H9 (cell line): ENCODE measurements at regions not wholly inside any gene's neighbourhood (a gene's known extent, or its start where the extent isn't known, plus 50 kb on each side); places are given as distances from the start of the nearest gene placed in this dataset.

Source experiments
- DNase-seq: peaks from one replicate; pipeline ENCODE4 v3.0.0-alpha.2; 2017
- H2AFZ ChIP-seq: one replicate; pipeline ENCODE4 v1.6.1; 2013; ENCODE audit warnings: mild to moderate bottlenecking, low read length, control low read depth, moderate library complexity
- H2AK5ac ChIP-seq: 2 replicates; pipeline ENCODE4 v1.6.1; 2013; ENCODE audit warnings: low read length, control low read depth, mixed read lengths; ENCODE audit not compliant: insufficient read length
- H2BK120ac ChIP-seq: one replicate; pipeline ENCODE4 v1.6.1; 2013; ENCODE audit warnings: low read depth, mild to moderate bottlenecking, low read length, control low read depth, inconsistent platforms; ENCODE audit not compliant: poor library complexity, severe bottlenecking
- H2BK12ac ChIP-seq: 2 replicates; pipeline ENCODE4 v1.6.1; 2013; ENCODE audit warnings: low read length, control low read depth, mixed read lengths, low read depth; ENCODE audit not compliant: insufficient read length
- H2BK15ac ChIP-seq: 2 replicates; pipeline ENCODE4 v1.6.1; 2013; ENCODE audit warnings: low read depth, low read length, control low read depth
- H2BK20ac ChIP-seq: one replicate; pipeline ENCODE4 v1.6.1; 2013; ENCODE audit warnings: low read depth, mild to moderate bottlenecking, low read length, control low read depth, inconsistent platforms; ENCODE audit not compliant: poor library complexity, severe bottlenecking
- H2BK5ac ChIP-seq: 2 replicates; pipeline ENCODE4 v1.6.1; 2013; ENCODE audit warnings: low read length, control low read depth, mixed read lengths; ENCODE audit not compliant: insufficient read length
- H3K14ac ChIP-seq: 2 replicates; pipeline ENCODE4 v1.6.1; 2013; ENCODE audit warnings: low read length, control low read depth; ENCODE audit not compliant: insufficient read depth
- H3K18ac ChIP-seq: 2 replicates; pipeline ENCODE4 v1.6.1; 2013; ENCODE audit warnings: low read depth, mild to moderate bottlenecking, mixed read lengths, low read length, control low read depth; ENCODE audit not compliant: insufficient read length
- H3K23ac ChIP-seq: 2 replicates; pipeline ENCODE4 v1.6.1; 2013; ENCODE audit warnings: low read length, control low read depth, mixed read lengths, low read depth; ENCODE audit not compliant: insufficient read length
- H3K23me2 ChIP-seq: 2 replicates; pipeline ENCODE4 v1.6.1; 2013; ENCODE audit warnings: low read depth, mild to moderate bottlenecking, mixed read lengths, low read length, control low read depth; ENCODE audit not compliant: insufficient read length, poor library complexity, severe bottlenecking
- H3K27ac ChIP-seq: 2 replicates; pipeline ENCODE4 v1.5.1; 2013; ENCODE audit warnings: low read length, control low read depth, mixed read lengths, low read depth; ENCODE audit not compliant: insufficient read length
- H3K27me3 ChIP-seq: 2 replicates; pipeline ENCODE4 v1.6.1; 2013; ENCODE audit warnings: low read length, control low read depth, inconsistent platforms; ENCODE audit not compliant: insufficient read depth
- H3K4ac ChIP-seq: 2 replicates; pipeline ENCODE4 v1.6.1; 2013; ENCODE audit warnings: low read depth, mild to moderate bottlenecking, control low read depth, inconsistent platforms, low read length, moderate library complexity
- H3K4me1 ChIP-seq: 2 replicates; pipeline ENCODE4 v1.6.1; 2013; ENCODE audit warnings: low read length, control low read depth, inconsistent platforms; ENCODE audit not compliant: insufficient read depth
- H3K4me2 ChIP-seq: 2 replicates; pipeline ENCODE4 v1.6.1; 2013; ENCODE audit warnings: low read length, control low read depth, mixed read lengths; ENCODE audit not compliant: insufficient read length, insufficient read depth
- H3K56ac ChIP-seq: 2 replicates; pipeline ENCODE4 v1.6.1; 2013; ENCODE audit warnings: low read depth, mild to moderate bottlenecking, mixed read lengths, low read length, control low read depth; ENCODE audit not compliant: insufficient read length
- H3K79me1 ChIP-seq: 2 replicates; pipeline ENCODE4 v1.6.1; 2013; ENCODE audit warnings: low read depth, mild to moderate bottlenecking, moderate library complexity, low read length, control low read depth, inconsistent platforms; ENCODE audit not compliant: insufficient read depth, poor library complexity, severe bottlenecking
- H3K79me2 ChIP-seq: 2 replicates; pipeline ENCODE4 v1.6.1; 2013; ENCODE audit warnings: low read length, control low read depth, inconsistent platforms; ENCODE audit not compliant: insufficient read depth
- H3K9ac ChIP-seq: 2 replicates; pipeline ENCODE4 v1.6.1; 2013; ENCODE audit warnings: low read length, control low read depth, mixed read lengths; ENCODE audit not compliant: insufficient read length; ENCODE audit errors: extremely low read depth
- H3K9me3 ChIP-seq: one replicate; pipeline ENCODE4 v1.6.1; 2013; ENCODE audit warnings: low read depth, low read length, inconsistent platforms; ENCODE audit not compliant: control insufficient read depth
- H3T11ph ChIP-seq: one replicate; pipeline ENCODE4 v1.6.1; 2013; ENCODE audit warnings: mild to moderate bottlenecking, low read length, control low read depth, inconsistent platforms
- H4K20me1 ChIP-seq: one replicate; pipeline ENCODE4 v1.6.1; 2013; ENCODE audit not compliant: control insufficient read depth, insufficient read length, insufficient read depth
- H4K5ac ChIP-seq: 2 replicates; pipeline ENCODE4 v1.6.1; 2013; ENCODE audit warnings: low read depth, mild to moderate bottlenecking, mixed read lengths, low read length, control low read depth; ENCODE audit not compliant: insufficient read length
- H4K8ac ChIP-seq: replicated peaks from 2 replicates; pipeline ENCODE4 v1.6.1; 2013; ENCODE audit warnings: low read length, control low read depth, mixed read lengths, low read depth; ENCODE audit not compliant: insufficient read length
- H4K91ac ChIP-seq: 2 replicates; pipeline ENCODE4 v1.6.1; 2013; ENCODE audit warnings: low read depth, mild to moderate bottlenecking, moderate library complexity, mixed read lengths, low read length, control low read depth; ENCODE audit not compliant: insufficient read length
- H3K27ac Mint-ChIP-seq, 3 experiments: 2 replicates in 2 of 3; 3 replicates in 1 of 3; pipeline ENCODE4 v1.8.0; 2020 to 2021; ENCODE audit warnings: mixed read lengths in 3 of 3, mild to moderate bottlenecking in 1 of 3, moderate library complexity in 1 of 3
- H3K27me3 Mint-ChIP-seq: 2 replicates; pipeline ENCODE4 v1.8.0; 2021; ENCODE audit warnings: low read depth, mild to moderate bottlenecking, moderate library complexity, mixed read lengths
- H3K36me3 Mint-ChIP-seq, 3 experiments: 2 replicates in 2 of 3; 3 replicates in 1 of 3; pipeline ENCODE4 v1.8.0; 2020 to 2021; ENCODE audit warnings: low read depth in 3 of 3, mixed read lengths in 3 of 3; ENCODE audit not compliant: insufficient read depth in 1 of 3
- H3K4me1 Mint-ChIP-seq, 2 experiments: 2 replicates each; pipeline ENCODE4 v1.8.0; 2020; ENCODE audit warnings: mixed read lengths in 2 of 2
- H3K4me3 Mint-ChIP-seq, 2 experiments: 2 replicates in 1 of 2; 3 replicates in 1 of 2; pipeline ENCODE4 v1.8.0; 2020 to 2021; ENCODE audit warnings: mild to moderate bottlenecking in 2 of 2, mixed read lengths in 2 of 2, moderate library complexity in 1 of 2
- H3K9me3 Mint-ChIP-seq, 2 experiments: 2 replicates in 1 of 2; 3 replicates in 1 of 2; pipeline ENCODE4 v1.8.0; 2020; ENCODE audit warnings: mild to moderate bottlenecking in 2 of 2, mixed read lengths in 2 of 2, moderate library complexity in 1 of 2
- WGBS: extraction: QIAGEN DNeasy Blood & Tissue Kit; methylation state at CpG from one replicate; pipeline ENCODE4 v1.1.7; 2013; ENCODE audit warnings: missing lambda C conversion rate, low lambda C conversion rate, mixed read lengths; ENCODE audit not compliant: insufficient read length; ENCODE audit errors: extremely low coverage; 5-methylcytosine and 5-hydroxymethylcytosine counted together
- TF ChIP-seq, protein P1 (sequence below): fragments of 200-600 bp; sonication (generic); conservative IDR thresholded peaks from 3 replicates; pipeline ENCODE4 v1.8.0; 2021; ENCODE audit warnings: antibody characterized with exemption, mild to moderate bottlenecking

DNA sequence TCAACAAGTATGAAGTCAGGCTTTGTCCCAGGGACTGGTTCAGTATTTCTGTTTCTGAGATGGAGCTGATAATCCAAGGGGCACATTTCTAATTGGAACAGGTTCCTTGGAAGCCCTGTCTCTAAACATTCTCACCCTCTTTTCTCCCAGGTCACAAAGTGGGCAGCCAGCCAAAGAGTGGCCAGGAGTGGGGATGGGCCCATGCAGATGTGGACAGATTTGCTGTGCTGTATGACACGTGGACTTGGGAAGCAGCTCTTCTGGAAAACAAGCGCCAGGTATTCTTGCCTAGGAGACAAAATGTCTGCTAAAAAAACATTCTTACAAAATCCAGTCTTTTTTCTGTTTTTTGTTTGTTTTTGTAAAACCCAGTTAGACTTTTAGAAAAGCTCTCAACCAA is 140.2 kb downstream of the CD164 start:
- TF ChIP-seq, protein P1, sequence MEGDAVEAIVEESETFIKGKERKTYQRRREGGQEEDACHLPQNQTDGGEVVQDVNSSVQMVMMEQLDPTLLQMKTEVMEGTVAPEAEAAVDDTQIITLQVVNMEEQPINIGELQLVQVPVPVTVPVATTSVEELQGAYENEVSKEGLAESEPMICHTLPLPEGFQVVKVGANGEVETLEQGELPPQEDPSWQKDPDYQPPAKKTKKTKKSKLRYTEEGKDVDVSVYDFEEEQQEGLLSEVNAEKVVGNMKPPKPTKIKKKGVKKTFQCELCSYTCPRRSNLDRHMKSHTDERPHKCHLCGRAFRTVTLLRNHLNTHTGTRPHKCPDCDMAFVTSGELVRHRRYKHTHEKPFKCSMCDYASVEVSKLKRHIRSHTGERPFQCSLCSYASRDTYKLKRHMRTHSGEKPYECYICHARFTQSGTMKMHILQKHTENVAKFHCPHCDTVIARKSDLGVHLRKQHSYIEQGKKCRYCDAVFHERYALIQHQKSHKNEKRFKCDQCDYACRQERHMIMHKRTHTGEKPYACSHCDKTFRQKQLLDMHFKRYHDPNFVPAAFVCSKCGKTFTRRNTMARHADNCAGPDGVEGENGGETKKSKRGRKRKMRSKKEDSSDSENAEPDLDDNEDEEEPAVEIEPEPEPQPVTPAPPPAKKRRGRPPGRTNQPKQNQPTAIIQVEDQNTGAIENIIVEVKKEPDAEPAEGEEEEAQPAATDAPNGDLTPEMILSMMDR = no peak

More for the DNA sequence above, 140.2 kb downstream of the CD164 start:
- no peak overlapping the region for H3K18ac ChIP-seq
- H2BK120ac ChIP-seq = no peak overlapping the region
- no peak overlapping the region for H3K9ac ChIP-seq
- no peak overlapping the region for H3K4ac ChIP-seq
- no peak overlapping the region for H2BK5ac ChIP-seq
- DNase-seq = no peak
- H3K4me2 ChIP-seq = no peak overlapping the region
- H2AFZ ChIP-seq = no peak overlapping the region
- no peaks in the 10 kb centered on the region for H3K9me3 ChIP-seq
- no peak overlapping the region for H2BK12ac ChIP-seq
- H3K56ac ChIP-seq = no peak overlapping the region
- H3K27ac ChIP-seq = no peak overlapping the region
- no peak overlapping the region for H2AK5ac ChIP-seq
- Mint-ChIP-seq H3K36me3 (no peaks in the 10 kb centered on the region), H3K4me1 (peaks cover 0 to under 1% of the 10 kb centered on the region in 2 experiments; a peak in 1 of 4 replicates), H3K9me3 (peaks cover 0 to 2% of the 10 kb centered on the region in 2 experiments; a peak in 2 of 5 replicates), H3K27ac (no peak overlapping the region), H3K27me3 (peaks cover 5% of the 10 kb centered on the region; the same call in 1 of the 2 replicates), H3K4me3 (no peak overlapping the region)
- WGBS = no CpG with 5 or more reads among the region's 2 CpGs
- no peaks in the 10 kb centered on the region for H3K23me2 ChIP-seq
- no peak overlapping the region for H4K91ac ChIP-seq
- H3K79me1 ChIP-seq = no peaks in the 10 kb centered on the region
- H3K79me2 ChIP-seq = no peaks in the 10 kb centered on the region
- H3K14ac ChIP-seq = no peak overlapping the region
- no peaks in the 10 kb centered on the region for H3K4me1 ChIP-seq
- no peaks in the 10 kb centered on the region for H3K27me3 ChIP-seq
- no peak overlapping the region for H2BK15ac ChIP-seq
- no peak overlapping the region for H3T11ph ChIP-seq
- no peak overlapping the region for H3K23ac ChIP-seq
- no peaks in the 10 kb centered on the region for H4K20me1 ChIP-seq
- no peak overlapping the region for H2BK20ac ChIP-seq
- no peak overlapping the region for H4K8ac ChIP-seq
- H4K5ac ChIP-seq = no peak overlapping the region
